Endodermal cell (in vitro differentiated cells): ENCODE measurements at regions not wholly inside any gene's neighbourhood (a gene's known extent, or its start where the extent isn't known, plus 50 kb on each side); places are given as distances from the start of the nearest gene placed in this dataset.

Source experiments
- DNase-seq: peaks from one replicate; pipeline ENCODE4 v3.0.0-alpha.2; 2017
- H3K27ac ChIP-seq: 2 replicates; pipeline ENCODE4 v1.5.1; 2013; ENCODE audit warnings: mild to moderate bottlenecking, low read depth, low read length, moderate library complexity
- H3K27me3 ChIP-seq: 2 replicates; pipeline ENCODE4 v1.6.1; 2013; ENCODE audit warnings: mild to moderate bottlenecking, low read length, moderate library complexity; ENCODE audit not compliant: insufficient read depth, control insufficient read depth, poor library complexity, severe bottlenecking
- H3K36me3 ChIP-seq: 2 replicates; pipeline ENCODE4 v1.7.0; 2013; ENCODE audit warnings: mild to moderate bottlenecking, low read length, moderate library complexity; ENCODE audit not compliant: control insufficient read depth, insufficient read depth
- H3K4me1 ChIP-seq: one replicate; pipeline ENCODE4 v1.7.0; 2013; ENCODE audit warnings: low read length; ENCODE audit not compliant: control insufficient read depth, insufficient read depth
- H3K4me3 ChIP-seq: 2 replicates; pipeline ENCODE4 v1.5.1; 2013; ENCODE audit warnings: mild to moderate bottlenecking, low read length, moderate library complexity
- H3K9ac ChIP-seq: 2 replicates; pipeline ENCODE4 v1.6.1; 2013; ENCODE audit warnings: mild to moderate bottlenecking, low read length, moderate library complexity; ENCODE audit not compliant: poor library complexity, severe bottlenecking; ENCODE audit errors: extremely low read depth
- H3K9me3 ChIP-seq: 2 replicates; pipeline ENCODE4 v1.6.1; 2013; ENCODE audit warnings: mild to moderate bottlenecking, low read length, moderate library complexity; ENCODE audit not compliant: control insufficient read depth
- H3K27ac Mint-ChIP-seq: 2 replicates; pipeline ENCODE4 v1.8.0; 2020; ENCODE audit warnings: mixed read lengths
- H3K27me3 Mint-ChIP-seq: 2 replicates; pipeline ENCODE4 v1.8.0; 2021; ENCODE audit warnings: mild to moderate bottlenecking, mixed read lengths; ENCODE audit not compliant: insufficient read depth
- H3K36me3 Mint-ChIP-seq: 2 replicates; pipeline ENCODE4 v1.8.0; 2020; ENCODE audit warnings: low read depth, mixed read lengths
- H3K4me1 Mint-ChIP-seq: 2 replicates; pipeline ENCODE4 v1.8.0; 2020; ENCODE audit warnings: mixed read lengths
- H3K4me3 Mint-ChIP-seq: 2 replicates; pipeline ENCODE4 v1.8.0; 2020; ENCODE audit warnings: mild to moderate bottlenecking, moderate library complexity, mixed read lengths
- H3K9me3 Mint-ChIP-seq: 2 replicates; pipeline ENCODE4 v1.8.0; 2020; ENCODE audit warnings: mild to moderate bottlenecking, mixed read lengths
- CTCF ChIP-seq: fragments of 200-600 bp; sonication (generic); conservative IDR thresholded peaks from 2 replicates; pipeline ENCODE4 v1.5.0; 2021; ENCODE audit warnings: antibody characterized with exemption, mild to moderate bottlenecking
- WGBS, 2 experiments: methylation state at CpG; one replicate each; pipeline versions ENCODE4 v1.1.5 to v1.1.7; 2013; ENCODE audit warnings: missing lambda C conversion rate in 2 of 2, mixed read lengths in 1 of 2; ENCODE audit not compliant: insufficient coverage in 1 of 2, insufficient read length in 1 of 2; 5-methylcytosine and 5-hydroxymethylcytosine counted together

GRCh38 chr4:184891816-184892397 lies 66.1 kb upstream of the ACSL1 start:
- Histone ChIP-seq H3K27me3 (no peaks in the 10 kb centered on the region), H3K9ac (no peak overlapping the region), H3K27ac (no peak overlapping the region), H3K9me3 (no peaks in the 10 kb centered on the region), H3K4me3 (no peak overlapping the region), H3K4me1 (no peaks in the 10 kb centered on the region), H3K36me3 (no peaks in the 10 kb centered on the region)
- 97 to 100% methylated on average over 1 to 2 of the region's 2 CpGs for WGBS, 2 experiments
- Mint-ChIP-seq H3K4me3 (no peak overlapping the region), H3K27me3 (peaks cover 9% of the 10 kb centered on the region), H3K4me1 (no peaks in the 10 kb centered on the region), H3K36me3 (no peaks in the 10 kb centered on the region), H3K27ac (no peak overlapping the region), H3K9me3 (no peaks in the 10 kb centered on the region)
- no peak for TF ChIP-seq CTCF
- DNase-seq = no peak

GRCh38 chr4:184892999-184893398 lies 67.2 kb upstream of the ACSL1 start:
- WGBS, 2 experiments = 94% methylated on average over 2 to 3 of the region's 3 CpGs
- no peak for DNase-seq
- Histone ChIP-seq H3K27ac (no peak overlapping the region), H3K9me3 (no peaks in the 10 kb centered on the region), H3K4me3 (no peak overlapping the region), H3K9ac (no peak overlapping the region), H3K27me3 (no peaks in the 10 kb centered on the region), H3K36me3 (no peaks in the 10 kb centered on the region), H3K4me1 (no peaks in the 10 kb centered on the region)
- no peak overlapping the region for H3K27ac Mint-ChIP-seq
- H3K4me3 Mint-ChIP-seq = no peak overlapping the region
- H3K4me1 Mint-ChIP-seq = no peaks in the 10 kb centered on the region
- peaks cover 9% of the 10 kb centered on the region for H3K27me3 Mint-ChIP-seq
- no peaks in the 10 kb centered on the region for H3K36me3 Mint-ChIP-seq
- no peaks in the 10 kb centered on the region for H3K9me3 Mint-ChIP-seq
- TF ChIP-seq CTCF = no peak

GRCh38 chr4:184893801-184894571 lies 68.2 kb upstream of the ACSL1 start:
- no peaks in the 10 kb centered on the region for H3K4me1 Mint-ChIP-seq
- no peak overlapping the region for H3K4me3 ChIP-seq

More at GRCh38 chr4:184893801-184894571, 68.2 kb upstream of the ACSL1 start:
- no peak for DNase-seq
- TF ChIP-seq CTCF = no peak
- Mint-ChIP-seq H3K36me3 (no peaks in the 10 kb centered on the region), H3K27me3 (peaks cover 9% of the 10 kb centered on the region), H3K4me3 (no peak overlapping the region), H3K27ac (no peak overlapping the region), H3K9me3 (no peaks in the 10 kb centered on the region)
- Histone ChIP-seq H3K9ac (no peak overlapping the region), H3K27me3 (no peaks in the 10 kb centered on the region), H3K9me3 (no peaks in the 10 kb centered on the region), H3K36me3 (no peaks in the 10 kb centered on the region), H3K4me1 (no peaks in the 10 kb centered on the region), H3K27ac (no peak overlapping the region)
- 79 to 89% methylated on average over 5 to 10 of the region's 10 CpGs for WGBS, 2 experiments
